ENCODE measurements at regions not wholly inside any gene's neighbourhood (a gene's known extent, or its start where the extent isn't known, plus 50 kb on each side); places are given as distances from the start of the nearest gene placed in this dataset.

- TF ChIP-seq CTCF (optimal IDR thresholded peaks at IDR 0.05 in 1 of 3, IDR thresholded peaks at IDR 0.05 in 1 of 3, conservative IDR thresholded peaks at IDR 0.05 in 1 of 3; ENCODE audit: extremely low read depth in 1 of 3, insufficient read depth in 2 of 3, low read length in 3 of 3) (no peak), EZH2 (IDR thresholded peaks at IDR 0.05; ENCODE audit: low read length) (no peak)
Measured at GRCh38 chr9:6079386-6079785, 64.0 kb upstream of the RANBP6 start.
